ENCODE measurements at regions not wholly inside any gene's neighbourhood (a gene's known extent, or its start where the extent isn't known, plus 50 kb on each side); places are given as distances from the start of the nearest gene placed in this dataset.

- no peak overlapping the region for H3K4me3 ChIP-seq (replicated peaks in 1 of 3; ENCODE audit: insufficient read depth in 1 of 3, low read depth in 1 of 3, low read length in 3 of 3)
- CTCF ChIA-PET, result no interaction called here
- no peaks in the 10 kb centered on the region for H3K9me1 ChIP-seq (replicated peaks; ENCODE audit: control insufficient read depth, extremely low read depth, insufficient read depth, low read length)
- H2AFZ ChIP-seq (ENCODE audit: low read depth, low read length), result no peak overlapping the region
- no peaks in the 10 kb centered on the region for H3K36me3 ChIP-seq (ENCODE audit: control insufficient read depth in 2 of 2, extremely low read depth in 1 of 2, insufficient read depth in 2 of 2, low read length in 2 of 2)
- no peaks in the 10 kb centered on the region for H4K20me1 ChIP-seq (replicated peaks; ENCODE audit: control insufficient read depth, extremely low read depth, insufficient read depth, low read length)
- TF ChIP-seq CTCF (IDR thresholded peaks at IDR 0.05; ENCODE audit: extremely low read depth in 1 of 2, insufficient read depth in 1 of 2, low read depth in 1 of 2, low read length in 2 of 2), result no peak
- TF ChIP-seq, protein P1, sequence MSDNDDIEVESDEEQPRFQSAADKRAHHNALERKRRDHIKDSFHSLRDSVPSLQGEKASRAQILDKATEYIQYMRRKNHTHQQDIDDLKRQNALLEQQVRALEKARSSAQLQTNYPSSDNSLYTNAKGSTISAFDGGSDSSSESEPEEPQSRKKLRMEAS (IDR thresholded peaks at IDR 0.05; ENCODE audit: insufficient read depth, insufficient read length), result no peak
- no peak for TF ChIP-seq POLR2A (IDR thresholded peaks at IDR 0.05; ENCODE audit: low read depth, low read length)
- TF ChIP-seq FOS (IDR thresholded peaks at IDR 0.05; ENCODE audit: borderline replicate concordance, insufficient read depth, low read length), result no peak
- TF ChIP-seq EZH2 (IDR thresholded peaks at IDR 0.05; ENCODE audit: borderline replicate concordance, low read depth, low read length, severe bottlenecking), result no peak
- no peak for TF ChIP-seq GATA2 (IDR thresholded peaks at IDR 0.05; ENCODE audit: insufficient read depth, insufficient read length, low read depth, low read length)
- TF ChIP-seq JUN (IDR thresholded peaks at IDR 0.05; ENCODE audit: borderline replicate concordance, insufficient read depth, insufficient read length, low read depth), result no peak
- no peak for TF ChIP-seq MYC (IDR thresholded peaks at IDR 0.05; ENCODE audit: low read depth, low read length)
- no peak for TF ChIP-seq POLR2AphosphoS5 (IDR thresholded peaks at IDR 0.05; ENCODE audit: insufficient read depth, low read depth, low read length)
- H3K27me3 ChIP-seq (ENCODE audit: control insufficient read depth in 2 of 2, insufficient read depth in 2 of 2, low read length in 2 of 2), result peaks cover 0 to 2% of the 10 kb centered on the region in 2 experiments
- H3K4me1 ChIP-seq (ENCODE audit: control insufficient read depth, extremely low read depth, insufficient read depth, low read length), result no peaks in the 10 kb centered on the region
- dilution Hi-C loops (cut with MboI; ENCODE audit: extremely low pct_ligation_motif_present, low sequenced_read_pairs) (no loop called here), intact Hi-C loops (cut with micrococcal nuclease) (no loop called here)
- FAIRE-seq (no peak), DNase-seq (ENCODE audit: low read depth, low spot score) (no peak)
- H3K79me2 ChIP-seq (ENCODE audit: control insufficient read depth, insufficient read depth, low read length), result no peaks in the 10 kb centered on the region
- H3K9me3 ChIP-seq (replicated peaks; ENCODE audit: control insufficient read depth, insufficient read depth, low read length), result no peaks in the 10 kb centered on the region
- H3K27ac ChIP-seq (ENCODE audit: insufficient read depth, low read depth, low read length), result no peak overlapping the region
- H3K9ac ChIP-seq (replicated peaks; ENCODE audit: extremely low read depth, insufficient read depth, low read length), result no peak overlapping the region
- POLR2A ChIA-PET, result no interaction called here
- H3K4me2 ChIP-seq (ENCODE audit: insufficient read depth, low read length), result no peak overlapping the region
- BruUV-seq (replicated peaks), result no TSS peak
Observed at GRCh38 chr9:81456431-81457006, 232.8 kb downstream of the TLE1 start.
